Limb (tissue), 2 donors: ENCODE measurements at regions not wholly inside any gene's neighbourhood (a gene's known extent, or its start where the extent isn't known, plus 50 kb on each side); places are given as distances from the start of the nearest gene placed in this dataset.
"Not testable (repeated sequence)": the region's sequence is repeated elsewhere in the genome, so short reads cannot be mapped to it uniquely, and the experiment has no call there.

ENCODE experiments used
- DNase-seq, 2 donors: peaks; one replicate each; pipeline ENCODE4 v3.0.0-alpha.2; 2016; ENCODE audit errors: extremely low spot score in 2 of 2

GRCh38 chr21:32823296-32823695, 51.7 kb upstream of the PAXBP1 start:
- not testable (repeated sequence) for DNase-seq

- no peak for DNase-seq
Observed at GRCh38 chr21:32824950-32825349, 53.4 kb upstream of the PAXBP1 start.

GRCh38 chr21:32826329-32827167, 55.0 kb upstream of the PAXBP1 start:
- peak in 1 of 2 donors; percentile 27 for DNase-seq

- no peak for DNase-seq
Observed at GRCh38 chr21:32828908-32829307, 57.4 kb upstream of the PAXBP1 start.

- no peak for DNase-seq
Observed at GRCh38 chr21:32829504-32829903, 57.9 kb upstream of the PAXBP1 start.

GRCh38 chr21:32831779-32832178, 60.2 kb upstream of the PAXBP1 start:
- not testable (repeated sequence) for DNase-seq

GRCh38 chr21:32834211-32834915, 62.8 kb upstream of the PAXBP1 start:
- DNase-seq, result no peak

- DNase-seq, result no peak
Observed at GRCh38 chr21:32834916-32835235, 63.3 kb upstream of the PAXBP1 start.

- no peak for DNase-seq
Observed at GRCh38 chr21:32842146-32842545, 70.6 kb upstream of the PAXBP1 start.

GRCh38 chr21:32843561-32843960, 72.0 kb upstream of the PAXBP1 start:
- no peak for DNase-seq

GRCh38 chr21:32844076-32844475, 72.5 kb upstream of the PAXBP1 start:
- no peak for DNase-seq

- DNase-seq, result no peak
Observed at GRCh38 chr21:32844653-32845436, 73.3 kb upstream of the PAXBP1 start.

- no peak for DNase-seq
Observed at GRCh38 chr21:32858628-32859027, 87.1 kb upstream of the PAXBP1 start.

- no peak for DNase-seq
Observed at GRCh38 chr21:32860399-32860798, 88.8 kb upstream of the PAXBP1 start.

- DNase-seq, result peak in 1 of 2 donors; percentile 64
Observed at GRCh38 chr21:32861866-32862265, 90.3 kb upstream of the PAXBP1 start.

GRCh38 chr21:32867597-32867996, 96.0 kb upstream of the PAXBP1 start:
- DNase-seq, result no peak

- no peak for DNase-seq
Observed at GRCh38 chr21:32868631-32869454, 97.3 kb upstream of the PAXBP1 start.

- DNase-seq, result no peak
Observed at GRCh38 chr21:32869459-32869858, 97.9 kb upstream of the PAXBP1 start.

GRCh38 chr21:32876426-32876825, 104.9 kb upstream of the PAXBP1 start:
- DNase-seq, result no peak

GRCh38 chr21:32877888-32878287, 106.3 kb upstream of the PAXBP1 start:
- DNase-seq, result not testable (repeated sequence)

GRCh38 chr21:32878661-32879060, 107.1 kb upstream of the PAXBP1 start:
- no peak for DNase-seq
